K562 (cell line): ENCODE measurements at regions not wholly inside any gene's neighbourhood (a gene's known extent, or its start where the extent isn't known, plus 50 kb on each side); places are given as distances from the start of the nearest gene placed in this dataset.

Experiments used
- ATAC-seq: fragments of 200-7000 bp; cut with Tn5 transposase; 3 replicates; pipeline ENCODE4 v1.9.1; 2020; ENCODE audit warnings: moderate library complexity
- BruUV-seq: library from RNA; stranded (reverse); fragments of 400-500 nt; replicated peaks from 2 replicates; lab custom pipeline; 2021; lab: Mats Ljungman, UMichigan
- CTCF ChIA-PET: fragments of 300-600 bp; formaldehyde crosslinking; extraction: SDS; loops from one replicate; lab custom pipeline; 2021; ENCODE audit warnings: low intra/inter-chr PET ratio; lab: Yijun Ruan, JAX
- POLR2A ChIA-PET: fragments of 300-600, 350-650 bp; sonication (Branson Sonifier 250); formaldehyde crosslinking; extraction: SDS; loops from one replicate; lab custom pipeline; 2021; ENCODE audit warnings: antibody characterized with exemption, inconsistent platforms; lab: Yijun Ruan, JAX
- DNase-seq, 4 experiments: peaks; one replicate each; pipeline versions ENCODE4 v3.0.0 to v3.0.0-alpha.2; 2011 to 2018; ENCODE audit warnings: low spot score in 3 of 4, mixed read lengths in 3 of 4; ENCODE audit errors: extremely low read depth in 1 of 4
- FAIRE-seq: peaks from 2 replicates; lab custom pipeline; 2011; peaks lifted over from hg19 to GRCh38; lab: Jason Lieb, UNC
- H2AFZ ChIP-seq: 2 replicates; pipeline ENCODE4 v1.6.0; 2011; ENCODE audit warnings: low read depth, low read length, control low read depth, inconsistent platforms
- H3K27ac ChIP-seq: fragments of 200-600 bp; 3 replicates; pipeline ENCODE4 v1.8.0; 2011; ENCODE audit warnings: low read depth, mild to moderate bottlenecking, control low read depth, inconsistent platforms, low read length, moderate library complexity, mixed read lengths; ENCODE audit errors: extremely low read depth
- H3K27me3 ChIP-seq, 2 experiments: fragments of 300-600 bp in 1 of 2; 2 replicates in 1 of 2; 3 replicates in 1 of 2; pipeline versions ENCODE4 v1.6.0 to v1.8.0; 2011; ENCODE audit warnings: inconsistent platforms in 2 of 2, low read length in 2 of 2, mild to moderate bottlenecking in 1 of 2, mixed read lengths in 1 of 2, moderate library complexity in 1 of 2; ENCODE audit not compliant: control insufficient read depth in 2 of 2, insufficient read depth in 2 of 2
- H3K36me3 ChIP-seq: fragments of 300-600 bp; 3 replicates; pipeline ENCODE4 v1.8.0; 2011; ENCODE audit warnings: mild to moderate bottlenecking, low read length, inconsistent platforms; ENCODE audit not compliant: control insufficient read depth, insufficient read depth
- H3K4me1 ChIP-seq, 2 experiments: fragments of 200-600 bp in 1 of 2; replicated peaks in 1 of 2; 2 replicates in 1 of 2; 3 replicates in 1 of 2; pipeline versions ENCODE4 v1.5.1 to v1.8.0; 2011; ENCODE audit warnings: inconsistent platforms in 2 of 2, low read length in 2 of 2, mild to moderate bottlenecking in 1 of 2, mixed read lengths in 1 of 2, moderate library complexity in 1 of 2; ENCODE audit not compliant: control insufficient read depth in 2 of 2, insufficient read depth in 2 of 2
- H3K4me2 ChIP-seq: 2 replicates; pipeline ENCODE4 v1.6.1; 2011; ENCODE audit warnings: low read length, control low read depth, inconsistent platforms, mixed read lengths; ENCODE audit not compliant: insufficient read depth
- H3K4me3 ChIP-seq: fragments of 200-600 bp; sonication (generic), shearing (Covaris generic); 2 replicates; pipeline ENCODE4 v1.5.1; 2016; ENCODE audit warnings: control low read depth, inconsistent platforms
- H3K79me2 ChIP-seq: fragments of 200-600 bp; 3 replicates; pipeline ENCODE4 v1.8.0; 2011; ENCODE audit warnings: low read length, inconsistent platforms; ENCODE audit not compliant: control insufficient read depth, insufficient read depth
- H3K9ac ChIP-seq, 2 experiments: 2 replicates each; pipeline versions ENCODE4 v1.6.0 to v1.6.1; 2011; ENCODE audit warnings: low read depth in 2 of 2, low read length in 2 of 2, control low read depth in 1 of 2, inconsistent platforms in 1 of 2, mild to moderate bottlenecking in 1 of 2, mixed read lengths in 1 of 2; ENCODE audit not compliant: insufficient read depth in 1 of 2
- H3K9me1 ChIP-seq: one replicate; pipeline ENCODE4 v1.6.0; 2011; ENCODE audit warnings: inconsistent platforms, mild to moderate bottlenecking, low read length, moderate library complexity; ENCODE audit not compliant: control insufficient read depth, insufficient read depth
- H3K9me3 ChIP-seq: replicated peaks from 2 replicates; pipeline ENCODE4 v1.5.1; 2011; ENCODE audit warnings: low read depth, low read length, inconsistent platforms; ENCODE audit not compliant: control insufficient read depth, insufficient read depth
- H4K20me1 ChIP-seq: replicated peaks from 2 replicates; pipeline ENCODE4 v1.6.1; 2011; ENCODE audit warnings: low read length, inconsistent platforms, mixed read lengths; ENCODE audit not compliant: control insufficient read depth, insufficient read depth
- CHD1 ChIP-seq: fragments of 200-600 bp; sonication (generic); IDR thresholded peaks from one replicate; pipeline ENCODE4 v1.6.1; 2012; ENCODE audit warnings: mild to moderate bottlenecking, moderate library complexity, low read length, inconsistent platforms
- CREB1 ChIP-seq, 2 experiments: sonication (generic) in 1 of 2; formaldehyde crosslinking in 1 of 2; IDR thresholded peaks; 2 replicates each; pipeline versions ENCODE4 v1.6.1 to v1.8.0; 2012 to 2022; ENCODE audit warnings: inconsistent platforms in 1 of 2, mild to moderate bottlenecking in 1 of 2, missing genetic modification reagents in 1 of 2, moderate library complexity in 1 of 2
- E2F3 ChIP-seq: fragments of 250-450 bp; sonication (Bioruptor Pico); IDR thresholded peaks from 2 replicates; pipeline ENCODE4 v1.4.0; 2020; ENCODE audit warnings: mild to moderate bottlenecking
- EWSR1 ChIP-seq: fragments of 450-650 bp; IDR thresholded peaks from 2 replicates; pipeline ENCODE4 v1.6.1; 2018; ENCODE audit warnings: borderline replicate concordance, mild to moderate bottlenecking, low read depth, moderate library complexity; ENCODE audit not compliant: partially characterized antibody
- MTF1 ChIP-seq: fragments of 250-450 bp; sonication (Bioruptor Pico); IDR thresholded peaks from 2 replicates; pipeline ENCODE4 v1.9.0; 2021; ENCODE audit warnings: moderate library complexity, mild to moderate bottlenecking, inconsistent platforms, borderline replicate concordance
- POLR2H ChIP-seq: IDR thresholded peaks from 2 replicates; pipeline ENCODE4 v1.6.1; 2016; ENCODE audit warnings: missing genetic modification characterization, low read depth, mild to moderate bottlenecking, control low read depth, missing compliant biosample characterization, moderate library complexity
- PRPF4 ChIP-seq: fragments of 200-400 bp; formaldehyde crosslinking; IDR thresholded peaks from one replicate; pipeline ENCODE4 v1.6.1; 2017; ENCODE audit warnings: low read length, low read depth, mild to moderate bottlenecking; ENCODE audit not compliant: insufficient read depth, poor library complexity, severe bottlenecking
- ZFP30 ChIP-seq: fragments of 250-450 bp; sonication (Bioruptor Pico); IDR thresholded peaks from 2 replicates; pipeline ENCODE4 v1.8.0; 2022; ENCODE audit warnings: moderate library complexity, mild to moderate bottlenecking, inconsistent platforms, borderline replicate concordance
- ZNF589 ChIP-seq: fragments of 200-800 bp; sonication (Bioruptor generic); IDR thresholded peaks from 2 replicates; pipeline ENCODE4 v1.6.1; 2016; ENCODE audit warnings: low read depth, missing genetic modification characterization, missing compliant biosample characterization
- ZSCAN29 ChIP-seq: fragments of 450-650 bp; IDR thresholded peaks from 2 replicates; pipeline ENCODE4 v1.6.1; 2017
- WGBS: fragments of 100-300 bp; shearing (Covaris generic); methylation state at CpG from one replicate; pipeline ENCODE4 v1.1.6; 2016; ENCODE audit warnings: low coverage, mixed read lengths; ENCODE audit not compliant: insufficient coverage; ENCODE audit errors: missing lambda C conversion rate; 5-methylcytosine and 5-hydroxymethylcytosine counted together
- in situ Hi-C: fragments of 300-500 bp; cut with MboI; formaldehyde crosslinking; loops from 4 replicates; pipeline ENCODE4 v1.15.0; 2018; ENCODE audit warnings: inconsistent platforms, mixed read lengths
- intact Hi-C: fragments of 100-400 bp; cut with micrococcal nuclease; formaldehyde crosslinking; loops from 2 replicates; pipeline ENCODE4 v1.14.2; 2022
- TF ChIP-seq, protein P1 (sequence below), 3 experiments: fragments of 200-800 bp in 1 of 3; fragments of 250-450 bp in 1 of 3; fragments of 450-650 bp in 1 of 3; sonication (Bioruptor Pico) in 1 of 3; sonication (Bioruptor generic) in 1 of 3; formaldehyde crosslinking in 1 of 3; IDR thresholded peaks; 2 replicates each; pipeline versions ENCODE4 v1.6.1 to v1.8.0; 2016 to 2022; ENCODE audit warnings: mild to moderate bottlenecking in 2 of 3, missing genetic modification characterization in 2 of 3, missing compliant biosample characterization in 1 of 3, moderate library complexity in 1 of 3

DNA sequence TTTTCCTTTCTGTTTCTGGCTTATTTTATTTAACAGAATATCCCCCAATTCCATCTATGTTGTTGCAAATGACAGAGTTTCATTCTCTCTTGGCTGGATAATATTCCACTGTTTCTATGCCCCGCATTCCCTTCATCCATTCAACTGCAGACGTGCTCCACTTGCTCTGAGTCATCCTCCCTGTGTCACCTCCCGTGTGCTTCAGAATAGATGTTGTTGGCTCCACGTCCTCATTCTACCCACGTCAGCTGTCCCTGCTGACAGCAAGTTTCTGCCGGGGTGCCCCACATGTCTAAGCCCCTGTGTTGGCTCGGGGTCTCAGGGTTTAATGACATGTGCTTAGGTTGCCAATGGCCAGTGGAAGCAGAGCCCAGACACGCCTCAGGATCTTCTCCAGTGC, 1041.0 kb downstream of the UQCRFS1 start:
- no TSS peak for BruUV-seq
- CTCF ChIA-PET: no interaction called here
- FAIRE-seq: no peak

More for the DNA sequence above, 1041.0 kb downstream of the UQCRFS1 start:
- no peak overlapping the region for H3K4me3 ChIP-seq
- 0% methylated on average over 7 of the region's 8 CpGs for WGBS
- POLR2A ChIA-PET: interaction anchor here (1.0 kb wide), 1 partner anchor 21 kb away, joined by 4 read pairs; no protein-coding TSS in a partner anchor
- no peak overlapping the region for H3K9ac ChIP-seq
- no peak for ATAC-seq
- no peak overlapping the region for H2AFZ ChIP-seq
- no peaks in the 10 kb centered on the region for H3K79me2 ChIP-seq
- no peak for TF ChIP-seq POLR2H (tag)
- TF ChIP-seq E2F3 (CRISPR knock-in tag): no peak
- TF ChIP-seq, protein P1, sequence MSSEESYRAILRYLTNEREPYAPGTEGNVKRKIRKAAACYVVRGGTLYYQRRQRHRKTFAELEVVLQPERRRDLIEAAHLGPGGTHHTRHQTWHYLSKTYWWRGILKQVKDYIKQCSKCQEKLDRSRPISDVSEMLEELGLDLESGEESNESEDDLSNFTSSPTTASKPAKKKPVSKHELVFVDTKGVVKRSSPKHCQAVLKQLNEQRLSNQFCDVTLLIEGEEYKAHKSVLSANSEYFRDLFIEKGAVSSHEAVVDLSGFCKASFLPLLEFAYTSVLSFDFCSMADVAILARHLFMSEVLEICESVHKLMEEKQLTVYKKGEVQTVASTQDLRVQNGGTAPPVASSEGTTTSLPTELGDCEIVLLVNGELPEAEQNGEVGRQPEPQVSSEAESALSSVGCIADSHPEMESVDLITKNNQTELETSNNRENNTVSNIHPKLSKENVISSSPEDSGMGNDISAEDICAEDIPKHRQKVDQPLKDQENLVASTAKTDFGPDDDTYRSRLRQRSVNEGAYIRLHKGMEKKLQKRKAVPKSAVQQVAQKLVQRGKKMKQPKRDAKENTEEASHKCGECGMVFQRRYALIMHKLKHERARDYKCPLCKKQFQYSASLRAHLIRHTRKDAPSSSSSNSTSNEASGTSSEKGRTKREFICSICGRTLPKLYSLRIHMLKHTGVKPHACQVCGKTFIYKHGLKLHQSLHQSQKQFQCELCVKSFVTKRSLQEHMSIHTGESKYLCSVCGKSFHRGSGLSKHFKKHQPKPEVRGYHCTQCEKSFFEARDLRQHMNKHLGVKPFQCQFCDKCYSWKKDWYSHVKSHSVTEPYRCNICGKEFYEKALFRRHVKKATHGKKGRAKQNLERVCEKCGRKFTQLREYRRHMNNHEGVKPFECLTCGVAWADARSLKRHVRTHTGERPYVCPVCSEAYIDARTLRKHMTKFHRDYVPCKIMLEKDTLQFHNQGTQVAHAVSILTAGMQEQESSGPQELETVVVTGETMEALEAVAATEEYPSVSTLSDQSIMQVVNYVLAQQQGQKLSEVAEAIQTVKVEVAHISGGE (CRISPR knock-in tag; IDR thresholded peaks at IDR 0.05): no peak
- no peak for TF ChIP-seq ZFP30 (CRISPR knock-in tag)
- no peak for TF ChIP-seq CHD1
- TF ChIP-seq CREB1 (IDR thresholded peaks at IDR 0.05): no peak
- TF ChIP-seq CREB1 (CRISPR knock-in tag; IDR thresholded peaks at IDR 0.05): no peak
- no peak for TF ChIP-seq MTF1 (CRISPR knock-in tag)
- TF ChIP-seq ZNF589: no peak
- TF ChIP-seq ZSCAN29: no peak
- no peak for TF ChIP-seq PRPF4
- no peak for TF ChIP-seq EWSR1
- TF ChIP-seq, all 486 proteins: peak for 0
- Histone ChIP-seq H3K9me3 (no peaks in the 10 kb centered on the region), H3K36me3 (no peaks in the 10 kb centered on the region), H3K27me3 (no peaks in the 10 kb centered on the region), H3K4me2 (no peak overlapping the region), H3K9me1 (no peaks in the 10 kb centered on the region), H4K20me1 (no peaks in the 10 kb centered on the region), H3K27ac (no peak overlapping the region), H3K4me1 (no peaks in the 10 kb centered on the region)
- no peak for DNase-seq
- intact Hi-C loops: no loop called here
- in situ Hi-C loops: no loop called here
